ENCODE measurements at regions not wholly inside any gene's neighbourhood (a gene's known extent, or its start where the extent isn't known, plus 50 kb on each side); places are given as distances from the start of the nearest gene placed in this dataset.

DNA sequence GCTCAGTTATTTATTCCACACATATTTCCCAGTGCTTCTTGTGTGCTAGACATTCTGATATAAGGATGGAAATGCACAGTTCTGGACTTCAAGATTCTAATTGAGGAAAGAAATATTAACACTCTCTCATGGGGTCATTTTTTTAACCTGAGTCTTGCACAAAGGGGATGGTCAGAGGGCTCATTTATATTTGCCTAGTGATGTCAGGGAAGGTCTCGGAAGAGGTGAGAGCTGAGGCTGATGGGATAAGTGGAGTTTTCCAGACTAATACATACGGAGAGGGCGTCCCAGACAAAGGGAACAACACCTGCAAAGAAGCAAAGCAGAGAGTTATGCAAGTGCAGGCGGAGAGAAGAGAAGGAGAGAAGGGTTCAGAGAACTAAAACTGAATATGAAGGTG is 1304.6 kb upstream of the TENM4 start:
- TF ChIP-seq CTCF (CRISPR knock-in tag; IDR thresholded peaks at IDR 0.05) (no peak), MLLT10 (CRISPR knock-in tag; IDR thresholded peaks at IDR 0.05) (no peak), IRF9 (CRISPR knock-in tag; IDR thresholded peaks at IDR 0.05; ENCODE audit: borderline replicate concordance) (no peak), THYN1 (CRISPR knock-in tag; IDR thresholded peaks at IDR 0.05; ENCODE audit: borderline replicate concordance, low read depth) (no peak), POLR2A (IDR thresholded peaks at IDR 0.05; ENCODE audit: insufficient read depth in 1 of 2, low read depth in 2 of 2, low read length in 2 of 2) (no peak), POLR2AphosphoS5 (IDR thresholded peaks at IDR 0.05; ENCODE audit: low read depth, low read length) (no peak), ZNF550 (CRISPR knock-in tag; IDR thresholded peaks at IDR 0.05; ENCODE audit: borderline replicate concordance) (no peak), GPN1 (CRISPR knock-in tag; IDR thresholded peaks at IDR 0.05; ENCODE audit: borderline replicate concordance) (no peak), HMG20A (CRISPR knock-in tag; IDR thresholded peaks at IDR 0.05; ENCODE audit: borderline replicate concordance) (no peak), ASH2L (IDR thresholded peaks at IDR 0.05; ENCODE audit: insufficient read length, low read depth, low read length) (no peak), NFRKB (IDR thresholded peaks at IDR 0.05) (no peak), SCMH1 (CRISPR knock-in tag; IDR thresholded peaks at IDR 0.05; ENCODE audit: borderline replicate concordance) (no peak), JUN (CRISPR knock-in tag; IDR thresholded peaks at IDR 0.05) (no peak), ATF7 (IDR thresholded peaks at IDR 0.05) (no peak), ATF7 (CRISPR knock-in tag; IDR thresholded peaks at IDR 0.05) (no peak)
